Tibial nerve (tissue), 4 donors: ENCODE measurements at regions not wholly inside any gene's neighbourhood (a gene's known extent, or its start where the extent isn't known, plus 50 kb on each side); places are given as distances from the start of the nearest gene placed in this dataset.
A peak's percentile ranks its signal among the peaks of the same experiment; 100 is the strongest.

ENCODE experiments used
- DNase-seq, 2 donors: peaks; one replicate each; pipeline ENCODE4 v3.0.0-alpha.2; 2019; ENCODE audit warnings: low spot score in 2 of 2
- H3K27ac ChIP-seq, 4 donors: fragments of 200-600 bp; sonication (generic) in 3 of 4; one replicate each; pipeline ENCODE4 v1.5.1; 2017 to 2019; ENCODE audit warnings: mild to moderate bottlenecking in 1 of 4
- H3K27me3 ChIP-seq, 2 donors: fragments of 200-600 bp; sonication (generic) in 1 of 2; one replicate each; pipeline versions ENCODE4 v1.5.1 to v1.6.0; 2017 to 2019
- H3K36me3 ChIP-seq, 3 donors: fragments of 200-600 bp; sonication (generic); one replicate each; pipeline ENCODE4 v1.5.1; 2018 to 2019
- H3K4me1 ChIP-seq, 4 donors: fragments of 200-600 bp; sonication (generic) in 3 of 4; one replicate each; pipeline ENCODE4 v1.5.1; 2017 to 2019
- H3K4me3 ChIP-seq, 4 donors: fragments of 200-600 bp; sonication (generic) in 3 of 4; one replicate each; pipeline ENCODE4 v1.5.1; 2017 to 2019; ENCODE audit warnings: mild to moderate bottlenecking in 1 of 4, moderate library complexity in 1 of 4
- H3K9me3 ChIP-seq, 4 donors: fragments of 200-600 bp; sonication (generic) in 3 of 4; one replicate each; pipeline ENCODE4 v1.5.1; 2017 to 2019
- EP300 ChIP-seq, 2 donors: sonication (generic); formaldehyde crosslinking; IDR thresholded peaks; one replicate each; pipeline ENCODE4 v1.6.1; 2017; ENCODE audit warnings: antibody characterized with exemption in 2 of 2, mild to moderate bottlenecking in 1 of 2
- POLR2A ChIP-seq, 2 donors: fragments of 450-650 bp; IDR thresholded peaks; one replicate each; pipeline ENCODE4 v1.6.1; 2017; ENCODE audit warnings: antibody characterized with exemption in 2 of 2, mild to moderate bottlenecking in 2 of 2, moderate library complexity in 2 of 2
- WGBS, 2 donors: methylation state at CpG; one replicate each; pipeline ENCODE4 v1.1.5; 2018; 5-methylcytosine and 5-hydroxymethylcytosine counted together
- TF ChIP-seq, protein P1 (sequence below), 5 experiments: fragments of 200-600 bp in 3 of 5; fragments of 450-650 bp in 2 of 5; sonication (generic) in 3 of 5; IDR thresholded peaks; one replicate each; pipeline ENCODE4 v1.5.1; 2016 to 2019; ENCODE audit warnings: antibody characterized with exemption in 5 of 5, mild to moderate bottlenecking in 3 of 5, moderate library complexity in 2 of 5

DNA sequence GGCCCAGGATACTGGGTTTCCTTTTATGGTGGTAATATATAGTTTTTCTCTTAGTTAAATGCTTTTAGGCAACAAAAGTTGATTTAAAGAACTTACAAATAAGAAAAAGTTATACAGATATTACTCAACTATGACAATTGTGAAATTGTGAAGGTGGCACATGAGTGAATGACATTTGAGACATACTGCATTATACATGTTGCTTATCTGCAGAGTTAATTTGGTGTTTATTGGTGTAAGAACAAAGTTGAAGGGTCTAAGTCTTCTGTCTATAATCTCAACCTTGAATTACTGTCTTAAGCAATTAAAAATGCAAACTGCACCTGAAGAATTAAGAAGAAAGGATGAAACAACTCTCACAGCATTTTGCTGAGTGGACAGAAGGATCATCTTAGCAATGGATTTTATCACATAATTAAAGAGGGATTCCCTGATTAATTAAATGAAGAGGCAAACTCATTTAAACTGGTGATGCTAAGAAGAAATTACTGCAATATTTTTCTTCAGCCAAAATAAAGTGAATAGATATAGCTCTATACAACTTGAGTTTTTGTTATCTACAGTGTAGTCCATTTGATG is 298.9 kb upstream of the TGFBR2 start:
- Histone ChIP-seq H3K4me1 (peaks cover 0 to 15% (median 2%) of the 10 kb centered on the region in 4 donors), H3K4me3 (no peak overlapping the region), H3K36me3 (no peaks in the 10 kb centered on the region), H3K9me3 (peaks cover 0 to 4% (median 0%) of the 10 kb centered on the region in 4 donors), H3K27me3 (no peaks in the 10 kb centered on the region), H3K27ac (peak overlapping the region in 3 of 4 donors; percentile 8 to 84 (median 77))
- no peak for DNase-seq
- TF ChIP-seq EP300 (IDR thresholded peaks at IDR 0.05) (no peak), POLR2A (IDR thresholded peaks at IDR 0.05) (no peak)
- TF ChIP-seq, protein P1, sequence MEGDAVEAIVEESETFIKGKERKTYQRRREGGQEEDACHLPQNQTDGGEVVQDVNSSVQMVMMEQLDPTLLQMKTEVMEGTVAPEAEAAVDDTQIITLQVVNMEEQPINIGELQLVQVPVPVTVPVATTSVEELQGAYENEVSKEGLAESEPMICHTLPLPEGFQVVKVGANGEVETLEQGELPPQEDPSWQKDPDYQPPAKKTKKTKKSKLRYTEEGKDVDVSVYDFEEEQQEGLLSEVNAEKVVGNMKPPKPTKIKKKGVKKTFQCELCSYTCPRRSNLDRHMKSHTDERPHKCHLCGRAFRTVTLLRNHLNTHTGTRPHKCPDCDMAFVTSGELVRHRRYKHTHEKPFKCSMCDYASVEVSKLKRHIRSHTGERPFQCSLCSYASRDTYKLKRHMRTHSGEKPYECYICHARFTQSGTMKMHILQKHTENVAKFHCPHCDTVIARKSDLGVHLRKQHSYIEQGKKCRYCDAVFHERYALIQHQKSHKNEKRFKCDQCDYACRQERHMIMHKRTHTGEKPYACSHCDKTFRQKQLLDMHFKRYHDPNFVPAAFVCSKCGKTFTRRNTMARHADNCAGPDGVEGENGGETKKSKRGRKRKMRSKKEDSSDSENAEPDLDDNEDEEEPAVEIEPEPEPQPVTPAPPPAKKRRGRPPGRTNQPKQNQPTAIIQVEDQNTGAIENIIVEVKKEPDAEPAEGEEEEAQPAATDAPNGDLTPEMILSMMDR (IDR thresholded peaks at IDR 0.05): no peak

DNA sequence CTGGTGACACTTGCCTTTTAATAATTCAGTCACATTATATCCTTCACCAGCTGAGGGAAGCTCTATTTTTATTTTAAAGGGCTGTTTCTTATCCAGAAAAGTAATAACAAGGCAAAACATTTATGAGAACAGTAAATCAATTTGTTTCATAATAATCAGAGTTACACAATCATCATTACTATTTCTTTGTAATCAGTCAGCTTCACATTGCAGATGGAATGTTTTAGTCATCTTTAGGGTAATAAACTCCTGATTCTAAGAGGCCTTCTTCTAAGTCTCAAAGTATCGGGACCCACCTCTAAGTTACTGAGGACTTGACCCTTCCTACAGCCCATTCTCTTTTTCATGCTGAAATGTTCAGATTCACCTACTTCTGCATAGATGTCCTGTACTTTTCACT is 298.3 kb upstream of the TGFBR2 start:
- H3K4me1 ChIP-seq: peaks cover 0 to 15% (median 2%) of the 10 kb centered on the region in 4 donors
- no peak overlapping the region for H3K4me3 ChIP-seq
- 28 to 30% methylated on average over 1 of the region's 1 CpG for WGBS, 2 donors
- no peaks in the 10 kb centered on the region for H3K27me3 ChIP-seq
- TF ChIP-seq POLR2A (IDR thresholded peaks at IDR 0.05) (no peak), EP300 (IDR thresholded peaks at IDR 0.05) (peak in 1 of 2 donors; percentile 69)
- TF ChIP-seq, protein P1 (IDR thresholded peaks at IDR 0.05): no peak
- H3K36me3 ChIP-seq: no peaks in the 10 kb centered on the region
- H3K27ac ChIP-seq: peak overlapping the region; percentile 3 to 84 (median 42)
- H3K9me3 ChIP-seq: peaks cover 0 to 4% (median 0%) of the 10 kb centered on the region in 4 donors
- DNase-seq: no peak

GRCh38 chr3:30309961-30310954 is 296.1 kb upstream of the TGFBR2 start:
- Histone ChIP-seq H3K4me3 (no peak overlapping the region), H3K27ac (no peak overlapping the region), H3K36me3 (no peaks in the 10 kb centered on the region), H3K9me3 (no peaks in the 10 kb centered on the region), H3K4me1 (peaks cover 0 to 29% (median 7%) of the 10 kb centered on the region in 4 donors), H3K27me3 (no peaks in the 10 kb centered on the region)
- 91 to 98% methylated on average over 2 of the region's 2 CpGs for WGBS, 2 donors
- no peak for DNase-seq
- TF ChIP-seq EP300 (IDR thresholded peaks at IDR 0.05) (no peak), POLR2A (IDR thresholded peaks at IDR 0.05) (no peak)
- TF ChIP-seq, protein P1 (IDR thresholded peaks at IDR 0.05): no peak

DNA sequence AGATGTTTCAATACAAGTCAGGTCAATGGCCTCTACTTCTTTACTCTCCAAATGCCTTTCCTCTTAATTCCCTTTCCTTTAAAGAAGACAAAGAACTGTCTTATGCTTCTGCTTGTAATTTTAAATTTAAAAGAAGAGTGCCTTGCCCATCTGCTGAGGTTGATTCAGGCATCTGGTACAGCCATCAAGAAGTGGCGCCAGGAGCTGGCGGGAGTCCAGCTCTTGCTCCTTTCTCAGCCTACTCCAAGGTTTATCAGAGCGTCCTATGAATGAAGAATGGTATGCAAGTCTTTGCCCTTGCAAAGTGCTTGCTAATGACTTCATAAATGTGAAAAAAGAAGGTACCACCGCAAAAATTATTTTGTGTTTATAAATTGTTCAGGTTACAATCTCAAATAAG is 294.6 kb upstream of the TGFBR2 start:
- H3K4me3 ChIP-seq: no peak overlapping the region
- no peak for TF ChIP-seq EP300 (IDR thresholded peaks at IDR 0.05)
- TF ChIP-seq, protein P1 (IDR thresholded peaks at IDR 0.05): no peak
- no peak for TF ChIP-seq POLR2A (IDR thresholded peaks at IDR 0.05)
- H3K27ac ChIP-seq: no peak overlapping the region
- no peaks in the 10 kb centered on the region for H3K36me3 ChIP-seq
- DNase-seq: no peak
- H3K27me3 ChIP-seq: no peaks in the 10 kb centered on the region
- peaks cover 0 to 5% (median 0%) of the 10 kb centered on the region in 4 donors for H3K9me3 ChIP-seq
- H3K4me1 ChIP-seq: peaks cover 0 to 35% (median 7%) of the 10 kb centered on the region in 4 donors
- WGBS, 2 donors: 62 to 86% methylated on average over 4 of the region's 4 CpGs

DNA sequence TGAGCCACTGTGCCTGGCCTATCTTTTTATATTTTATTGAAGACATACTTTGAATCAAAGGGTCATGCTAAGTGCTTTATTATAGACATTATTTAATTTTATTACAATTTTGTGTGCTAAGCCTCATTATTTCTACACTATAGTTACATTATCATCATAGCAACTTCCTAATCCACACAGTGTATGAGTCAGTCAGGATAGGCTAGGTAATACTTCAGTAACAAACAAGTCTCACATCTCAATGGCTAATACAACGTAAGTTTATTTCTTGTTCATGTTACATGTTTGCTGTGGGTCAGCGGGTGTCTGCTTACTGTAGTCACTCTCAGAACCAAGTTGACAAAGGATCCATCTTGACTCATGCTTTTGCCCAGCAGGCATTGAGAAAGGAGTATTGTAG is 292.6 kb upstream of the TGFBR2 start:
- no peak for TF ChIP-seq POLR2A (IDR thresholded peaks at IDR 0.05)
- TF ChIP-seq, protein P1 (IDR thresholded peaks at IDR 0.05): no peak
- no peak for TF ChIP-seq EP300 (IDR thresholded peaks at IDR 0.05)
- Histone ChIP-seq H3K4me1 (peaks cover 0 to 20% (median 5%) of the 10 kb centered on the region in 4 donors), H3K27ac (peak overlapping the region in 2 of 4 donors; percentile 50 to 55), H3K4me3 (no peak overlapping the region), H3K36me3 (no peaks in the 10 kb centered on the region), H3K9me3 (peaks cover 0 to 8% (median 0%) of the 10 kb centered on the region in 4 donors), H3K27me3 (no peaks in the 10 kb centered on the region)
- no peak for DNase-seq
- 92 to 96% methylated on average over 2 of the region's 2 CpGs for WGBS, 2 donors
